ENCODE measurements at regions not wholly inside any gene's neighbourhood (a gene's known extent, or its start where the extent isn't known, plus 50 kb on each side); places are given as distances from the start of the nearest gene placed in this dataset.
"Not testable (repeated sequence)": the region's sequence is repeated elsewhere in the genome, so short reads cannot be mapped to it uniquely, and the experiment has no call there.

- no peak for DNase-seq
Measured at GRCh38 chr9:13809401-13809800, 504.5 kb downstream of the NFIB start.

GRCh38 chr9:13807118-13807517 is 506.8 kb downstream of the NFIB start:
- no peak for DNase-seq

GRCh38 chr9:13806714-13807113 is 507.2 kb downstream of the NFIB start:
- DNase-seq = no peak

- DNase-seq = no peak
Measured at GRCh38 chr9:13805546-13805945, 508.4 kb downstream of the NFIB start.

- DNase-seq = no peak
Measured at GRCh38 chr9:13804532-13804931, 509.4 kb downstream of the NFIB start.

- DNase-seq = no peak
Measured at GRCh38 chr9:13800776-13801175, 513.2 kb downstream of the NFIB start.

- DNase-seq = not testable (repeated sequence)
Measured at GRCh38 chr9:13797701-13798100, 516.2 kb downstream of the NFIB start.

- DNase-seq = no peak
Measured at GRCh38 chr9:13791816-13792215, 512.3 kb upstream of the MPDZ start.

GRCh38 chr9:13790055-13790454 is 510.6 kb upstream of the MPDZ start:
- DNase-seq = no peak

- no peak for DNase-seq
Measured at GRCh38 chr9:13787234-13787833, 507.8 kb upstream of the MPDZ start.

- DNase-seq = no peak
Measured at GRCh38 chr9:13786711-13787110, 507.2 kb upstream of the MPDZ start.

- no peak for DNase-seq
Measured at GRCh38 chr9:13786131-13786530, 506.6 kb upstream of the MPDZ start.

- no peak for DNase-seq
Measured at GRCh38 chr9:13779106-13779505, 499.6 kb upstream of the MPDZ start.

- no peak for DNase-seq
Measured at GRCh38 chr9:13778631-13779030, 499.1 kb upstream of the MPDZ start.

GRCh38 chr9:13770956-13771355 is 491.5 kb upstream of the MPDZ start:
- no peak for DNase-seq

GRCh38 chr9:13769641-13770040 is 490.1 kb upstream of the MPDZ start:
- DNase-seq = no peak

GRCh38 chr9:13769006-13769405 is 489.5 kb upstream of the MPDZ start:
- no peak for DNase-seq

GRCh38 chr9:13762209-13762608 is 482.7 kb upstream of the MPDZ start:
- no peak for DNase-seq

GRCh38 chr9:13759551-13759950 is 480.1 kb upstream of the MPDZ start:
- no peak for DNase-seq

GRCh38 chr9:13758936-13759335 is 479.4 kb upstream of the MPDZ start:
- no peak for DNase-seq

GRCh38 chr9:13756943-13757342 is 477.5 kb upstream of the MPDZ start:
- no peak for DNase-seq

- DNase-seq = no peak
Measured at GRCh38 chr9:13755551-13755950, 476.1 kb upstream of the MPDZ start.

GRCh38 chr9:13750639-13751038 is 471.1 kb upstream of the MPDZ start:
- no peak for DNase-seq

- no peak for DNase-seq
Measured at GRCh38 chr9:13750061-13750460, 470.6 kb upstream of the MPDZ start.

- no peak for DNase-seq
Measured at GRCh38 chr9:13746876-13747275, 467.4 kb upstream of the MPDZ start.
